Mucosa of rectum (tissue), 2 donors: ENCODE measurements at regions not wholly inside any gene's neighbourhood (a gene's known extent, or its start where the extent isn't known, plus 50 kb on each side); places are given as distances from the start of the nearest gene placed in this dataset.

ENCODE experiments used
- H3K27ac ChIP-seq, 2 donors: one replicate each; pipeline ENCODE4 v1.7.0; 2013; ENCODE audit warnings: inconsistent platforms in 2 of 2, low read depth in 2 of 2, low read length in 2 of 2
- H3K27me3 ChIP-seq, 2 donors: one replicate each; pipeline ENCODE4 v1.7.0; 2013; ENCODE audit warnings: low read length in 2 of 2; ENCODE audit not compliant: control insufficient read depth in 2 of 2, insufficient read depth in 2 of 2
- H3K36me3 ChIP-seq, 2 donors: one replicate each; pipeline ENCODE4 v1.7.0; 2013; ENCODE audit warnings: low read length in 2 of 2; ENCODE audit not compliant: control insufficient read depth in 2 of 2, insufficient read depth in 2 of 2
- H3K4me1 ChIP-seq, 2 donors: one replicate each; pipeline ENCODE4 v1.7.0; 2013; ENCODE audit warnings: low read length in 2 of 2, mild to moderate bottlenecking in 1 of 2; ENCODE audit not compliant: control insufficient read depth in 2 of 2, insufficient read depth in 2 of 2
- H3K4me3 ChIP-seq, 2 donors: one replicate each; pipeline ENCODE4 v1.7.0; 2013; ENCODE audit warnings: low read length in 2 of 2
- H3K9ac ChIP-seq, 2 donors: one replicate each; pipeline ENCODE4 v1.7.0; 2013; ENCODE audit warnings: low read length in 2 of 2, low read depth in 1 of 2, mild to moderate bottlenecking in 1 of 2
- H3K9me3 ChIP-seq, 2 donors: one replicate each; pipeline ENCODE4 v1.7.0; 2013; ENCODE audit warnings: low read length in 2 of 2; ENCODE audit not compliant: control insufficient read depth in 2 of 2
- donor health status: healthy.
- donor health status: Normal muscosa, but diverticular disease.

DNA sequence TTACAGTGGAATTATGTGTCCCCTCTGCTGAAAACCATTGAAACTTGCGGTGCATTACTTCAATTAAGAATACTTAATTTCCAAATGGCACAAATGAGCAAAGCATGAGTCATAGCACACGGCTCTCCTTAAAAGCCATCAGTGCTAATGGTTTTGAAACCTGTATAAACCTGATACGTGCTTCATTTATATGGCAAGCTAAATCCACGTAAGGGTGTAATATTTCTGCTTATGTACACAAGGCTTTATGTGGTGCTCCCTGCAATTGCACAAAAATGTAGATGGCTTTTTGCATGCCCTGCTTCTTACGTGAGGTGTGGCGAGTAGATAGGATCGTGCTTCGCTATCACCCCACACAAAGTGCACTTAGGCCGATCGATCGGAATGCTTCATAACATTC, 840.9 kb downstream of the GALR1 start:
- Histone ChIP-seq H3K9me3 (peaks cover 0 to 2% of the 10 kb centered on the region in 2 donors), H3K27me3 (no peaks in the 10 kb centered on the region)

DNA sequence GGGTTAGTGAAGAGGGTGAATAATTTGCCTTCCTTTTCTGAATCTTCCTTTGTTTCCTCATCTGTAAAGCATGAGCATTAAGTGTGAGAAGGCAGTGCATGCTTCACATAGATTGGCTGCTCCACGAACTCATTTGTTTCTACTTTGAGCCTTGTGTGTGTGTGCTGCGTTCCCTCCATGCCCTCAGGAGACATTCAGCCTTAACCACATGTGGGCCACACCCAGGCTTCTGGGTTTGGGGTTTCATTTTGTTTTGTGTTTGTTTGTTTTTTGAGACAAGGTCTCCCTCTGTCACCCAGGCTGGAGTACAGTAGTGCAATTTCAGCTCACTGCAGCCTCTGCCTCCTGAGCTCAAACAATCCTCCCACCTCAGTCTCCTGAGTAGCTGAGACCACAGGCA, 843.3 kb downstream of the GALR1 start:
- H3K27me3 ChIP-seq: no peaks in the 10 kb centered on the region
- no peak overlapping the region for H3K4me3 ChIP-seq
- no peaks in the 10 kb centered on the region for H3K4me1 ChIP-seq
- no peak overlapping the region for H3K27ac ChIP-seq
- no peaks in the 10 kb centered on the region for H3K36me3 ChIP-seq
- H3K9me3 ChIP-seq: peaks cover 0 to 5% of the 10 kb centered on the region in 2 donors
- no peak overlapping the region for H3K9ac ChIP-seq

More for the DNA sequence above, 840.9 kb downstream of the GALR1 start:
- H3K36me3 ChIP-seq: no peaks in the 10 kb centered on the region
- no peak overlapping the region for H3K27ac ChIP-seq
- H3K4me1 ChIP-seq: no peaks in the 10 kb centered on the region
- no peak overlapping the region for H3K4me3 ChIP-seq
- no peak overlapping the region for H3K9ac ChIP-seq

- H3K9me3 ChIP-seq: peaks cover 0 to 5% of the 10 kb centered on the region in 2 donors
- H3K27ac ChIP-seq: no peak overlapping the region
- H3K4me1 ChIP-seq: no peaks in the 10 kb centered on the region
- H3K27me3 ChIP-seq: no peaks in the 10 kb centered on the region
- H3K4me3 ChIP-seq: no peak overlapping the region
- H3K36me3 ChIP-seq: no peaks in the 10 kb centered on the region
- H3K9ac ChIP-seq: no peak overlapping the region
Measured at GRCh38 chr18:78099979-78100588, 850.4 kb downstream of the GALR1 start.

DNA sequence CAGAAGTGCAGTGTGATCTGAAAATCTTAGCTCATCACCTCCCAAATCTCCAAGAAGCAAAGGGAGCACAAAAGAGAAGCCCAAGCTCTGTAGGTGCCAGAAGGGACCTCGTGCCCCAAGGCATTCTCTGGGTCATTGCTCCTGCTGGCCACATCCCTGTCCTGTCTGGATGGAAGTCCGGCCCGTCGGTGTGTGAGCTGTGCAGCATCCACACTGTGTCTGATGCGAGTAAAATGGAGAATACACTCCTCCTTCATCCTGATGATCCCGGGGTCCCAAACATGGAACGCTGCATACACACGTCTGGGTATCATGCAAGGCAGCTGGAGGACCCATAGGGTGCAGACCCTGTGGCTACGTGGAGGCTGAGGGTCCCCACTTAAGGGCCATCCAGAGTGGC, 851.4 kb downstream of the GALR1 start:
- H3K9ac ChIP-seq: no peak overlapping the region
- H3K27ac ChIP-seq: no peak overlapping the region
- no peak overlapping the region for H3K4me3 ChIP-seq
- no peaks in the 10 kb centered on the region for H3K27me3 ChIP-seq
- no peaks in the 10 kb centered on the region for H3K36me3 ChIP-seq
- no peaks in the 10 kb centered on the region for H3K4me1 ChIP-seq
- peaks cover 0 to 5% of the 10 kb centered on the region in 2 donors for H3K9me3 ChIP-seq

DNA sequence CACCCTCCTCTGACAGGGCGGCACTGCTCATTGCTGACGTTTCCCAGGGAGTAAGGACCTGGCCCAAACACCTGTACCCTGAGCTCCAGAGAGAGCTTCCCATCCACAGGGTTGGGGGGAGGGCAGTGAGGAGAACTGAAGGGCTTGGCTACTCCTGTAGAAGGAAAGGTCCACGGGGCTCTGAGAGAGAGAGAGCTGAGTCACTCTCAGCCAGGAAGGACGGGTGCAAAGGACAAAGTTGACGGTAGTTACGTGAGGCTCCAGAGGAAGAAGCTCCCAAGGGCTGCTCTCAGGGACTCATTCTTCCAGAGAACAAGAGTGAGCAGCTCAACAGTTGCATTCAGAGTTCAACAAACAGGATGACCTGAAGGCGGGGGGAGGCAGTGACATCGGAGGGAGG, 852.5 kb downstream of the GALR1 start:
- no peaks in the 10 kb centered on the region for H3K27me3 ChIP-seq
- H3K4me3 ChIP-seq: no peak overlapping the region
- no peak overlapping the region for H3K27ac ChIP-seq
- no peak overlapping the region for H3K9ac ChIP-seq
- no peaks in the 10 kb centered on the region for H3K4me1 ChIP-seq
- H3K36me3 ChIP-seq: no peaks in the 10 kb centered on the region
- H3K9me3 ChIP-seq: peaks cover 0 to 6% of the 10 kb centered on the region in 2 donors

DNA sequence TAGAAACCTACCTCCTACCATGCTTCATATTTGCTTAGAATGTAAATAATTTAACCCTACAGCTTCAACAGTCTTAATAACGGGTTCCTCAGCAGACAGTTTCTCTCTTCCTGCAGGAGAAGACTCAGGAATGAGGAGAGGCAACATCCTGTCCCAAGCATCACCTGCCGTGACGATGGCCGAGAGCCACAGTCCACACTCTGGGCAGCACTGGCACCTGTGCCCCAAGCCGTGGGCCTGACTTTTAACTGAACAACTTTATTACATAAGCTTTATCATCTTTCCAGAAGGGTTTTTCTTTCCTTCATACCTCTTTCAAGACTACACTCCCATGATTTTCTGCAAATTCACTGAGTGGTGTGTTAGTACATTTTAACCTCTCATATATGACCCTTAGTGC, 856.0 kb downstream of the GALR1 start:
- H3K27ac ChIP-seq: no peak overlapping the region

DNA sequence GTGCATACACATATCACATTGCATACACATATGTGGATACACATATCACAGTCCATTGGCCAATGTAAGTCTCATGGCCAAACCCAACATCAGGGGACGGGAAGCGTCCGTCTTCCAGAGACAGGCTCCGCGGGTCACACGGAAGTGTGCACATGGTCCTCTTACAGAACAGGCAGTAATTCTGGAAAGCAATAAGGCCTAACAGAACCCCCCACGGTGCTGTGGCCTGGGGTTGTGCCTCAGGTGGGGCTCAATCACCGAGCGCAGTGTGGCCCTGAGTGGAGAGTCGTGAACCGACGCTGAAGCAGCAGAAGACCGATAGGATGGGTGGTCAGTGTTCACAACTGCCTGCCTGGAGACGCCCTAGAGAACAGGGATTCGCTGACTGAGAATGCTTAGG, 857.3 kb downstream of the GALR1 start:
- Histone ChIP-seq H3K27me3 (no peaks in the 10 kb centered on the region), H3K9ac (no peak overlapping the region), H3K4me1 (no peaks in the 10 kb centered on the region), H3K36me3 (no peaks in the 10 kb centered on the region), H3K9me3 (peaks cover 0 to 6% of the 10 kb centered on the region in 2 donors), H3K4me3 (no peak overlapping the region), H3K27ac (no peak overlapping the region)

More for the DNA sequence above, 856.0 kb downstream of the GALR1 start:
- no peak overlapping the region for H3K4me3 ChIP-seq
- H3K9ac ChIP-seq: no peak overlapping the region
- H3K9me3 ChIP-seq: peaks cover 0 to 6% of the 10 kb centered on the region in 2 donors
- no peaks in the 10 kb centered on the region for H3K36me3 ChIP-seq
- no peaks in the 10 kb centered on the region for H3K4me1 ChIP-seq
- H3K27me3 ChIP-seq: no peaks in the 10 kb centered on the region

- no peaks in the 10 kb centered on the region for H3K36me3 ChIP-seq
- no peaks in the 10 kb centered on the region for H3K27me3 ChIP-seq
- H3K27ac ChIP-seq: no peak overlapping the region
- H3K4me1 ChIP-seq: no peaks in the 10 kb centered on the region
- peaks cover 0 to 6% of the 10 kb centered on the region in 2 donors for H3K9me3 ChIP-seq
- H3K9ac ChIP-seq: no peak overlapping the region
- no peak overlapping the region for H3K4me3 ChIP-seq
Measured at GRCh38 chr18:78107363-78107762, 857.7 kb downstream of the GALR1 start.

DNA sequence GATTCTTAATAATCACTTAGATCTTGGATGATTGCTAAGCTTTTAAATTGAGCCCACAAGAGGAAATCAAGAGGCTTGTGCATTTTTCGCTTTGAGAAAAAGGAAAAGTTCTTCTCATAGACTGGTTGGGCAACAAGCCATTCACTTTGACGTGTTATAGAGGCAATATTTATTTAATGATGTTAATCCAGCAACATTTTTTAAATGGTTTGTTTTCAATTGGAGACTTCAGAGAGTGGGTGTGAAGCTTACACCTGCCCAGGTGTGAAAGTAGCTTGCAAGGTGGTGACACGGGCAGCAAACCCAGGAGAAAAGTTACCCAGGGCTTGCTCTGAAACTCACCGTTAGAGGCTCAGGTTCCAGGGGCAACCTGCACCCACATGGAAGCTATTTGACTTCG, 858.9 kb downstream of the GALR1 start:
- Histone ChIP-seq H3K4me3 (no peak overlapping the region), H3K36me3 (no peaks in the 10 kb centered on the region), H3K4me1 (no peaks in the 10 kb centered on the region), H3K27ac (no peak overlapping the region), H3K9ac (no peak overlapping the region), H3K27me3 (no peaks in the 10 kb centered on the region), H3K9me3 (peaks cover 0 to 6% of the 10 kb centered on the region in 2 donors)

DNA sequence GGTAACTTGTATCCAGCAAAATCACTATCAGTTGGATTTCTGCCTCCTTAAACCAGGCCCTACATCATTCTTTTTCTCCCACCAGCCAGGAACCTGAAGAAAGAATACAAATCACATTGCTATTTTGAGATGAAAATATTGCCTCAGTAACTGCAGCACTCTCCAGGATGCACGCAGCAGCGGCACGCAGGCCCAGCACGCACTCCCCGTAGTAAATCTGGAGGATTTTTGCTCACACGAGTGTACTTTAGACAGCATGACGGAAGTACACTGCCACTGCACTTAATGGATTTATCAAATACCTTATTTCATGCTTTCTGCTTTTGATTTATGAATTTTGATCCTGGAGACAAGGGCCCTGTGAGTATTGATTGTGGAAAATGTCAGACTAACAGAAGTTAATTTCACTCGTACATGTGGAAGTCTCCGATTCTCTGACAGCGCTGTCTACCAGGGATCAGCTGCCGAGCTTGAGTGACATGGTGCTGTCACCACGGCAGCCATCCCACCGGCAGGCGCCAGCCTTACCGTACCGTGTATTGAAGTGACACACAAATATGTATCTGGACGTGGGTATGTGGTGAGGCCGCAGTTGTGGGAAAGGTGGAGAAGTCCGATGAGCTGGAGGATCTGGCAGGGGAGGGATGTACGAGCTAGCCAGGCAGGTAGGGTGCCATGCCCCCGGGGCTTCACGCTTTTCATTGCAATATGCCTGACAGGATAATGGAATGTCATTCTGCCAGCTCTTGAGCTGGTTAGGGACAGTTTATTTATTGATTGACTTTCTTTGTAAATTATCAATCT, 863.7 kb downstream of the GALR1 start:
- Histone ChIP-seq H3K4me1 (no peaks in the 10 kb centered on the region), H3K27me3 (no peaks in the 10 kb centered on the region), H3K9me3 (no peaks in the 10 kb centered on the region), H3K27ac (no peak overlapping the region), H3K9ac (no peak overlapping the region), H3K36me3 (no peaks in the 10 kb centered on the region), H3K4me3 (no peak overlapping the region)
